AG08396 (cell line): ENCODE measurements at regions not wholly inside any gene's neighbourhood (a gene's known extent, or its start where the extent isn't known, plus 50 kb on each side); places are given as distances from the start of the nearest gene placed in this dataset.

Experiments used
- DNase-seq: peaks from one replicate; pipeline ENCODE4 v3.0.0; 2012; ENCODE audit warnings: low spot score, mixed read lengths

DNA sequence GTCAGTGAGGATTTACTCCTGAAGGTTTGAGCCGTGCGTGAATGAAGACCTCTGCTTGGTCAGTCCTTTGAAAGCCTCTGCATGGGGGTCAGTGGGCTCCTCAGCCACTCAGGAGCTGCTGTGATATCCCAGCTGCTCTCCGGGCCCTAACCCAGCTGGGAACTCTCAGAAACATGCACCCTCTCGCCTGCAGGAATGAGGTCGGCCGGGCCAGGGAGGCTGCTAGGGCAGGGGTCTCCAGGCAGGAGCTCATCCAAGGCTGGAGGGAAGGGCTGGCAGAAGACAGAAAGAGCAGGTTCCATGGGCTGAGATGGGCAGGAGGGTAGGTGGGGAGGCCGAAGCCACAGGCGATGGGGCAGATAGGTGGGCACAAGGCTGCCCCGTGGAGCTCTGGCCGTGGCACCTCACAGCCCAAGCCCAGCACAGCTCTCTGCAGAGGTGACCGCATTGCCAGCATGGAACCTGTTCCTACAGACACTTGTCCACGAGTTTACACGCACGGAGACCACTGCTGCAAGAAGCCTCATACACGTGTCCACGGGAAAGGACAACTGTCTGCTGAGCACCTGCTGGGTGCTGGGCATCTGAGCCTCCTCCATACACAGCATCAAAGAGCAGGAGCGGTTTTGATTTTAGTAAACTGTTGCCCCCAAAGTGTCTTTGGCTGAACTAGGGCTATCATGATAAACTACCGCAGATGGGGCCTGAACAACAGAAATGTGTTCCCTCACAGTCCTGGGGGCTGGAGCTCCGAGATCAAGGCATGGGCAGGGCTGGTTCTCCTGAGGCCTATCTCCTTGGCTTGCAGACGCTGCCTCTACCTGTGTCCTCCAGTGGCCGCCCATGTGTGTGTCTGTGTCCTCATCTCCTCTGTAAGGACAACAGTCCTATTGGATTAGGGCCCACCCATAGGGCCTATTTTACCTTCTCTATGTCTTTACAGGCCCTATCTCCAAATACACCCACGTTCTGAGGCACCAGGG, 85.2 kb upstream of the ADAMTS2 start:
- DNase-seq = no peak

GRCh38 chr5:179427676-179428056, 82.4 kb upstream of the ADAMTS2 start:
- no peak for DNase-seq

GRCh38 chr5:179427032-179427675, 81.9 kb upstream of the ADAMTS2 start:
- DNase-seq = no peak

GRCh38 chr5:179422908-179423481, 77.7 kb upstream of the ADAMTS2 start:
- no peak for DNase-seq

DNA sequence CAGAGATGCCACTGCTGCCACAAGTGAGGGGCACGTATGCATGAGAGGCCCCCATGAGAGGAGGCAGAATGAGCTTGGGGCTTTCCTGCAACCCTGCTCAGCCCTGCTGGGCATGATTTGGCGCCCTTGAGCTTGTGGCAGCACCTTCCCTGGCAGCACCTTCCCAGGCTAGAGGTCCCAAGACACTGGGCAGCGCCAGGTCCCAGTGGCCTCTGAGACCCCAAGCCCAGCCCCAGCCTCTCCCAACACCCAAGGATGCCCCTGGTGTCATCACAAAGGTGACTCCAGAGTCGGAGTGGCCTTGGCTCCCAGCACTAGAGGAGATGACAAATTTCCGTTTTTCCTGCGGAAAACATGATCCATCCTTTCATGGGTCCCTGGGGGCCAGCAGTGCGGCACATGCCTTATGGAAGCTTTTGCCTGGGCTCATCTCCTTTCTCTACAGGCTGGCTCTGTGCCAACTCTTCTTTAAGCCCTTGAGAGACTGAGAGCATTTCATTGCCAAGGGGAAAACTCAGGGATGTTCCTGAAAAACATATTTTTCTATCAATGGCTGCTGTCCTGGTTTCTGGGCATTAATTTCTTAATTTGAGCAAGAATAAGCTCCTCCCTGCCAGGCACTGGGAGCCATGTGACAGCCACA, 77.1 kb upstream of the ADAMTS2 start:
- no peak for DNase-seq

GRCh38 chr5:179421144-179421901, 76.1 kb upstream of the ADAMTS2 start:
- DNase-seq = no peak

- DNase-seq = no peak
Observed at GRCh38 chr5:179420476-179420875, 75.2 kb upstream of the ADAMTS2 start.

GRCh38 chr5:179418972-179419371, 73.7 kb upstream of the ADAMTS2 start:
- DNase-seq = no peak

DNA sequence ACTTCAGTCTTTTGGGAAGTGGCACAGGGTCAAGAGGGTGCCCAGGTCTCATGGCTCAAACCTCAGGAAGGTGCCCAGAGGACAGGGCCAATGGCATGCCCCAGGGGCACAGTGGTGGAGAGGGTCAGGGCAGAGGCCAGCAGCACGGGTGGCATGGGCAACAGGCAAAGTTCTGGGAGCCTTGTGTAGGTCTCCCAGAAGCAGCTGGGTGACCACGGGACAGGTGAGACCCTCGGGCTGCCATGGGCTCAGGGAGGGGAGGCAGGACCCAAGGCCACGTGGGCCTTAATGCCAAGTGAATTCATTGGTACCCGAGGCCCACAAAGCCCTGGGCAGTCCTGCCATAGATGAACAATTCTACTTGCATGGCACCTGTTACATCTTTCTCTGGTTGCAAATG, 72.4 kb upstream of the ADAMTS2 start:
- DNase-seq = no peak

- DNase-seq = no peak
Observed at GRCh38 chr5:179417016-179417415, 71.8 kb upstream of the ADAMTS2 start.

- DNase-seq = no peak
Observed at GRCh38 chr5:179416114-179416822, 71.0 kb upstream of the ADAMTS2 start.

DNA sequence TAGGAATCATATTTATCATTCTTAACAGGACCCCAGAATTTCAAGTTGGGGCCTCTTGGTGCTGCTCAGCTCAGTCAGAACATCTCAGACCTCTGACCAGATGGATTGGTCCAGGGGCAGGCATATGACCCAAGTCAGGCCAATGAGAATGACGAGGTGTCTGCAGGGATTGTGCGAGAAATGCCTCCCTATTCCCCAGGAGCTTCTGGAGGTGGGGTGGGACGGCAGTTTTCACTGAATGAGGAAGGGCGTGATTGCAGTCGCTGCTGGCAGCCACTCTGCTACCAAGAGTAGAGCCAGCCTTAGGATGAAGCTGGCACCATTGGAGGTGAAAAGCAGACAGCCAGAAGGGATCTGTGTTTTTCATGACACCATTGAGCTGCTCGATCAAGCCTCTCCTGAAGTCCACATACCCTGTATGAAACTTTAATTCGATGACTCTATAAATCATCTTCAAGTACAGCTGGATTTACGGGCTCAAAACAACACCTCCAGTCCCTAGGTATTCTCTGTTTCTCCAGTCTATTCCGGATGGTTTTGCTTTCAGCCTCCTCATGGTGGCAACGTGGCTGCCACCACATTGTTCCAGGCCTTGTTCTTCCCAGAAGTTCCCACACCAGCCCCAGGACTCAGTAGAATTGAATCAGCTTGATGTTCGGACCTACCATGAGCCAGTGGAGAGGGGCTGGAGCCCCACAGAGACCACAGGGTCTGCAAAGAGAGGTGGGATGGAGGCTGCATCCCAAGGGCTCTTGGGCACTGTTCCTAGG, 70.2 kb upstream of the ADAMTS2 start:
- DNase-seq = no peak

DNA sequence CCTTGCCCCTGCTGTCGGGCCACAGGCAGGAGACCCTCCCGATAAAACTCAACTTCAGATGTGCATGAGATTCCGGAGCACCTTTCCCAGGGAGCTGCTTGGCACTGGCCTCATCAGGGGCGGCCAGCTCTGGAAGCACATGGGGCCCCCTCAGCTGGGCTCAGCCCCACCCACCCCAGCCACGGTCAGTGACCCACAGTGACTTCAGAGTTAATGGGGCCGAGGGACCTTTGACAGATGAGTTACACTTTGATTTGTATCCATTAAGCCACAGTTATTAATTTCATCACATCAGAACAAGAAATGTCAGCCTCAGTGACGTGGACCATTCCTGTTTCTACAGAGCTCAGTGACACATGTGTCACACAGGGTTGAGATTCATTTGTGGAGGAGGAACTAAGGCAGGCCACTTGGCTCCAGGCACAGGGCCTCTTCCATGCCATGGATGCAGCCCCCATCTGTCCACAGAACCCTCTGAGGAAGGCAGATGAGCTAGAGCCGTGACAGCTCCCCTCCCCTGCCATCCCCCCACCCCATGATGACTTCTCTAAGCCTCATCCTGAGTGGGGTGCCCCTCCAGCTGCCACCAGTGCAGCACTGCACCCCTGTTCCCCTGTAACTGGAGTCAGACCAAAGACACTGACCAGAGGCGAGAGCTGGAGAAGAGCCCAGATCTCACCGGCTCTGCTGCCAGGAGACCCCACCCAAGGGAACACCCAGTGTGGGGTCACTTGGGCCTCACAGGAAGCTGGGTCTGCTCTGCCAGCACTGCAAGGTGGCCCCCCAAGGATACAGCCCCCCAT, 69.4 kb upstream of the ADAMTS2 start:
- no peak for DNase-seq

DNA sequence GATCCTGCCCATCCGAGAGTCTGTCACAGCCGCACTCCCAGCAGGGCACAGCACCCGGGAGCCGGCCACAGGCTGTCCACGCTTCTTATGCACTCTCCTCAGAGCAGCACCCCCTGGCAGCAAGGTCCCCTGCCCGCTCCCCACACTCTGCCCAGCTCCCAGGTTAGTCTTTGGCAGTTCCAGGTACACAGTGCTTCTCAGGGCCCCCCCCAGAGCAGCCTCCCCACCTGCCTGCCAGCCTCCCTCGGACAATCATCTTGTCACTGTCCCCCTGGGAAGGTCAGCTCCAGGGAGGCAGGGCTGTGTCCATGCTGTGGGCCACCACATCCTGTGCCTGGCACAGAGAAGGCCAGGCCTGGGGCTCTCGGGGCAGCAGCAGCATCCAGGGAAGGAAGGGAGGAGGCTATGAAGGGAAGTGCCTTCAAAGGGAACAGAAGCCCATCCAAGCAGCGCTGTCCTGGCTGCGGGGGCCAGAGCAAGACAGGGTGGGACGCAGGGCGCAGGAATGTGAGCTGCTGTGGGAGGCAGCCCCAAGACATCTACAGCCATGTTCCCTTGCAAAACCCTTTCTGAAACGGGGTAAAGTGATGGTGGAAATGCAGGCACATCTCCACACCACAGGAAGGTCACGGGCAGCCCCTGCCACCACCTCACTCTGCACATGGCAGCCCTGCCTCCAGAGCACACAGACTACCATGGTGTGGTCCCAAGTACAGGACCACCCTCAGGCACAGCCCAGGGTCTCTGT, 68.6 kb upstream of the ADAMTS2 start:
- no peak for DNase-seq

DNA sequence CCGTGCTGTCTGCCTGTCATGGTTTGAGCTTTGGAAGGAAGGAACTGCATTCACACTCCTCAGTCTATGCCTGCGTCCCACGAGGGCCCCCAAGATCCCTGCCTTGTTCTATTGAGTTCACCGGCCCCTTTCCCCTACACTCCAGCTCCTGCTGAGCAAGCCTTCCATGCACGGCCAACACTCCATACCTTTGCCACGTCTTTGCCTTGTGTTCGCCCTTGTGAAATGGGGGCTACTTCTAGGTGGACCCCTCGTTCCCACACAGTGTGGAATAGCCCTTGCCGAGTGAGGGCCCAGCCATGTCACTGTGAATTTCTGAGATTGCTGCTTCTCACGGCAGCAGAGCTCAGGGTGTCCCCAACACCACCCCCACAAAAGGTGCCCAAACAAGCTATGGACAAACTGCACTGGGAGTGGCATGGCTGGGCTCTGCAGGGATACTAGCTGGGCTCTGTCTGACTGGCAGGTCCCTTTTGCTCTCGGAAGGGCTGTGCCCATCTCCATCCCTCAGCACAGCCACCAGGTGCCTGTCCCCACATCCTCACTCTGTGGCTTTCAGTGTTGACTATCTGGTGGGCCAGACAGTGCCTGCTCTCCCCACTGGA, 67.9 kb upstream of the ADAMTS2 start:
- no peak for DNase-seq

DNA sequence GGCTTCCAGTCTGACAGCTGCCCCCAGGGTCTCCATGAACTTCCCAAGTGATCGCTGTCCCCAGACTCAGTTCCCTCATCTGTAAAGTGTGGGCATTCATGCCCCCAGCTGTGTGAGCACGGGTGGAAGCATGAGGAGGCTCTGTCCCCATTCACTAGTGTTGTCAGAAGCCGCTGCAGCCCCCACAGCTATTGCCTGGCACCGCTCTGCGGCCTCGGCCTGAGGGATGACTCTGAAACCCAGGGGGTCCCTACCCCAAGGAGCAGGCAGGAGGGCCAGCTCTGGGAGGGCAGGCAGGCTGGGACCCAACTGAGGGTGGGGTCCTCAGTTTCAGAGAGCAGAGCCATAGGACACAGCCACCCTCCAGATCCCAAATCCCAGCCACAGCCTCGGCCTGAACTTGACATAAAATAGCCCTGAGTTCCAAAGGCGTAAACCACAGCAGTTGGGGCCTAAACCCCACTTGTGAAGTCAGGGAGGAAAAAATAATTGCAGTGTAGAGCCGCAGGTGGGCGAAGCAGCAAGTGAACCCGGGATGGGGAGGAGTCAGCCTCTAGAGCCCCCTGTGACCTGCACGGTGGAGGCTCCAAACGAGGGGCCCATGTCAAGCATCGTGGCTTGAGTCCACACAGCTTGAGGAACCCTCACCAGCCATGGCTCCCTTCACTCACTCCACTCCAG, 66.0 kb upstream of the ADAMTS2 start:
- DNase-seq = no peak

DNA sequence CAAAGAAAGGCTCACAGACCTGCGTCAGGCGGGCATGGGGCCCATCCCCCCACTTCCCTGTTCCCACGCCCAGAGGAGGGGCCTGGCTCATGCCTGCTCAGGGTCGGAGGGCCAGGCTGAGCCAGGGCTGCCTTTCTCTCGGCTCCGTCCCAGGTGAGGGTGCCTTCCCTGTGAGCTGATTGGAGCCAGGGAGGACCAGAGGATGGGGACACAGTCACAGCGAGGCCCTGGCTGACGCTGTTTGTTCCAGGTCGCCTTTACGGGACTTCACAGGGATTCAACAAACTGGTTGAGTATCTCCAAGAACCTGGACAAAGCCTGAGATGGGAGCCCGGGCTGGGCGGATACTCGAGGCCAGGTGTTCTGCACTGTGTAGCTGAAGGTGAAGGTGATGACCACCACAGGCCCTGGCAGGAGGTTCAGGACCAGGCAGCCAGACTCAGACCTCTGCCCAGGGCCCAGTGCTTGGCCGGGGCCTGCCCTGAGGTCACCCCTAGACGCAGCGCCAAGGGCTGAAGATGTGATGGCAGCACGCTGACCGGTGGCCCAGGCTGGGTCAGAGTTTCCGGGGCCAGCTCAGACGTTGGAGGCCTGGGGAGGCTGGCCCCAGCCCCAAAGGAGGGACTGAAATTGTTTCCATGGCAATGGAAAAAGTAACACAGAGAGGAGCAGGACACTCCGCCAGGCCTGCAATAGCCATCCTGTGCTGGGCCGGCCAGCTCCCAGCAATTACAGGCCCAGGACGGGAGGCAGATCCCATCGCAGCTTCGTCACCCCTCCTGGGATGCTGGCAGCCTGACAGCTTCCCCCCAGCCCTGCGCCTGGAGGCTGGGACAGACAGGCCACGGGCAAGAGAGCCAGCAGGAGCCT, 65.3 kb upstream of the ADAMTS2 start:
- no peak for DNase-seq
